ENCODE measurements at regions not wholly inside any gene's neighbourhood (a gene's known extent, or its start where the extent isn't known, plus 50 kb on each side); places are given as distances from the start of the nearest gene placed in this dataset.

DNA sequence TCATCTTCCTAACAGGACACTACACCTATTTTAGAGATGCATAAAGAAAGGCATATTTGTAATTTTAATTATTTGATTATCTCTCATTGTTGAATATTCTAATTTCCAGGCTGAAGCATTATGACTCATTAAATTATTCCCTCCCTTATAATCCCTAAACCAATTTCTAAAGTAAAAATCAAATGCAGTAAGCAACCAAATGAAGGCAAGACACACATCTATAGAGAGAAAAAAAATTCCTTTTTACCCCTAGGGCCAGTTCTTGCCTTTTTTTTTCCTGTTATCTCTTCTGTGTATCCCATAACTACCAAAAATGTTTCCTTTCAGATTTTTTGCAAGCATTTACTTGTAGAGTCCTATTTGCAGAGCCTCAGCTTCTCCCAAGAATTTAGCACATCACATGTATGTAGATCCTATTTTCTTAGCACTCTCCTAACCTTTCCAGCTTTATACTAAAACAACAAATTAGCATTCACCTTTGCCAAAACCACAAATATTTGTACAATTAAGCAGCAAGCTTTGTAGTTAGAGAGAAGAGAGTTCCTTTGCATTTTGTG lies 177.9 kb downstream of the SATB1 start:
- POLR2A ChIA-PET, result no interaction called here
- no peak for DNase-seq
- no peak overlapping the region for H3K27ac Mint-ChIP-seq
- H3K27me3 Mint-ChIP-seq, result peaks cover 5% of the 10 kb centered on the region
- no peaks in the 10 kb centered on the region for H3K4me1 Mint-ChIP-seq
- no peaks in the 10 kb centered on the region for H3K36me3 Mint-ChIP-seq (ENCODE audit: low read depth)
- no peaks in the 10 kb centered on the region for H3K9me3 Mint-ChIP-seq
- CTCF ChIA-PET, result interaction anchor here (0.9 kb wide), 1 partner anchor 46 kb away, joined by 3 read pairs; no protein-coding TSS in a partner anchor
- H3K4me3 Mint-ChIP-seq, result no peak overlapping the region

DNA sequence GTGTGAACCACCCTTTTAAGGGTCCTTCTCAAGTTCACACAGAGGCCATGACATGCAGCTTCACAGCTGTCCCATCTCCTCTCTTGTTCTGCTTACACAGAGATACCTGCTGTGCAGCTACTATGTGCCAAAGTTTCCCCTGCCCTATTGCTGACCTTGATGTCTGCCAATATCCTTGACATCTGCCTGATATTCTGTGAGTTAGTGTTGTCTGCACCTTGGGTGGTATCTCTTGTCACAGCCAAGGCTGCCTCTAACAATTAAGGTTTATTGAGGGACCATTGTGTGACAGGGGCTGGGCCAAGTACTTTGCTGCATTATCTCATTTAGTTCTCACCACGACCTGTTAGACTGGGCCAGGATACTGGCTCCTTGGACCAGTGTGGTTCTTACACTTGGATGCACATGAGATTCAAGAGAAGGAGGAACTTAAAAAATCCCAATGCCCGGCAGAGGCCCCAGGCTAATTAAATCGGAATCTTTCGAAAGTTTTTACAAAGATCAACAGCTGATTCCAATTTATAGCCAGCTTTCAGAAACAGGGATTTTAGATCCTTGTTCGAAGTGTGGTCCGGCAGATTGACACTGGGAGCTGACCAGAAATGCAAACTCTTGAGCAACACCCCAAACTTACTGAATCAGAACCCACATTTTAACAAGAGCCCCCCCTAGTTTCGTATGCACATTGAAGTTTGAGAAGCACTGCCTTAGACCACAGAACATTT lies 178.6 kb downstream of the SATB1 start:
- H3K4me3 Mint-ChIP-seq, result no peak overlapping the region
- no peak for DNase-seq
- no peak overlapping the region for H3K27ac Mint-ChIP-seq
- no peaks in the 10 kb centered on the region for H3K9me3 Mint-ChIP-seq
- H3K4me1 Mint-ChIP-seq, result no peaks in the 10 kb centered on the region
- no peaks in the 10 kb centered on the region for H3K36me3 Mint-ChIP-seq (ENCODE audit: low read depth)
- H3K27me3 Mint-ChIP-seq, result peaks cover 5% of the 10 kb centered on the region
- POLR2A ChIA-PET, result no interaction called here
- CTCF ChIA-PET, result interaction anchor here (0.9 kb wide), 1 partner anchor 47 kb away, joined by 3 read pairs; no protein-coding TSS in a partner anchor

DNA sequence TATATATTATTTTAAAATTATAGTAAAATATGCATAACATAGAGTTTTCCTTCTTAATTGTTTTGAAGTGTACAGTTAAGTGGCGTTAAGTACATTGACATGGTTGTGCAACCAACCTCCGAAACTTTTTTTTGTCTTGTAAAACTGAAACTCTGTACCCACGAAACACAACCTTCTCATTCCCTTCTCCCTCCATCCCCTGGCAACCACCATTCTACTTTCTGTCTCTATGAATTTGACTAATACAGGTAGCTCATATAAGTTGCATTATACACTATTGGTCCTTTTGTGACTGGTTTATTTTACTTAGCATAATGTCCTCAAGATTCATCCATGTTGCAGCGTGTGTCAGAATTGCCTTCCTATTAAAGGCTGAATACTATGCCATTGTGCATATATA lies 179.4 kb downstream of the SATB1 start:
- H3K27ac Mint-ChIP-seq, result no peak overlapping the region
- no peaks in the 10 kb centered on the region for H3K9me3 Mint-ChIP-seq
- DNase-seq, result no peak
- H3K36me3 Mint-ChIP-seq (ENCODE audit: low read depth), result no peaks in the 10 kb centered on the region
- ChIA-PET POLR2A (interaction anchor here (0.6 kb wide), 1 partner anchor 26 kb away, joined by 3 read pairs; no protein-coding TSS in a partner anchor), CTCF (no interaction called here)
- H3K27me3 Mint-ChIP-seq, result peaks cover 5% of the 10 kb centered on the region
- H3K4me3 Mint-ChIP-seq, result no peak overlapping the region
- H3K4me1 Mint-ChIP-seq, result no peaks in the 10 kb centered on the region

DNA sequence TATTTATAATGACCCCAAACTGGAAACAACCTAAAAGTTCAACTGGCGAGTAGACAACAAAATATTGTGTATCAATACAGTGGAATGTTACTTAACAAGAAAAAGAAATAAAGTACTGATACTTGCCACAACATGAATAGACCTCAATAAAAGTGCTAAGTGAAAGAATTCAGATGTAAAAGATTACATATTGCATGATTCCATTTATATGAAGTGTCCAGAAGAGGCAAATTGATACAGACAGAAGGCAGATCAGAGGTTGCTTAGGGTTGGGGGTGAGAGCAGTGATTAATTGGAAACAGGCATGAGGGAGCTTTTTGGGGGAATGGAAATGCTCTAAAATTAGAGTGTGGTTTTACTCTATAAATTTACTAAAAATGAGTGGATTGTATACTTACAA lies 183.3 kb downstream of the SATB1 start:
- no peaks in the 10 kb centered on the region for H3K36me3 Mint-ChIP-seq (ENCODE audit: low read depth)
- peaks cover 3% of the 10 kb centered on the region for H3K27me3 Mint-ChIP-seq
- H3K9me3 Mint-ChIP-seq, result no peaks in the 10 kb centered on the region
- no peak overlapping the region for H3K4me3 Mint-ChIP-seq
- no peaks in the 10 kb centered on the region for H3K4me1 Mint-ChIP-seq
- no peak for DNase-seq
- ChIA-PET POLR2A (no interaction called here), CTCF (no interaction called here)
- no peak overlapping the region for H3K27ac Mint-ChIP-seq

DNA sequence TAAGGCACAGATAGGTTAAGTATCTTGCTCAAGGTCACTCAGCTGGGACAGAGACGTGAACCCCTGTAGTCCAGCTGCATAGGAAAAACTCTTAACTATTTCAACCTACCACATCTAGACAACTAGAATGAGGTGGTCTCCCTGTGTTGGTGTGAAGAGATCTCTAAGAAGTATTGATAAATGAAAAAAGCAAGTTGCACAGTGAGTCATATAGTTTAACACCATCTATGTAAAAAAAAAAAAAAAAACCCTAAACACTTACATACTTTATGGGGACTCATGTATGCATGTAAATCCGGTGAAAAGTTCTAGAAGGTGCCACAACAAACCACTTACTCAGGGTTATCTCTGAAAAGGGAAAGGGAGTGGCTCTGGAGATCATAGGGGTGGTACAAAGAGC lies 185.5 kb downstream of the SATB1 start:
- H3K27me3 Mint-ChIP-seq, result peaks cover 3% of the 10 kb centered on the region
- no peaks in the 10 kb centered on the region for H3K36me3 Mint-ChIP-seq (ENCODE audit: low read depth)
- no peaks in the 10 kb centered on the region for H3K4me1 Mint-ChIP-seq
- no peak overlapping the region for H3K27ac Mint-ChIP-seq
- POLR2A ChIA-PET, result no interaction called here
- DNase-seq, result no peak
- CTCF ChIA-PET, result no interaction called here
- no peaks in the 10 kb centered on the region for H3K9me3 Mint-ChIP-seq
- no peak overlapping the region for H3K4me3 Mint-ChIP-seq

DNA sequence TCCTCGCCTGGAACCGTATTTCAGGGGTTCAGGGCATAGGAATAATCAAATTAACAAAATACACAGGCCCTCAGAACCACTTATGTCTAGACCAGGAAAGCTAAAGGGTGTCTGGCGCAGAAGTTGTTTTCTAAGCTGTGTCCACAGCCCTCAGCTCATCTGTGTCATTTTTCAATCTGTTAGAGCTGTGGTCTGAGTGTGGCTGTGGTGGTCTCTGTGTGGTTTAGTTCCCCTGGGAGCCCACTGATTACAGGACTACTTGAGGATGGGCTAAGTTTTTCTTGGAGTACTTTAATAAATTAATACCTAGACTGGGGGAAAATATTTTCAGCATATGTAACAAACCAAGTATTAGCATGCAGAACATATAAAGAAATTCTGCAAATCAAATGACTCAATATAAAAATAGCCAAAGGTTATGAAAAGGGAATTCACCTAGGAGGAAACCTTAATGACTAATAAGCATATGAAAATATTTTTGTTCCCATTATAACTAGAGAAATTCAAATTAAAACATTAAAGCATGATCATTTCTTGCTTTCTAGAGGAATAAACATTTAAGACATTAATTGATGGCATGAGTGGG lies 186.3 kb downstream of the SATB1 start:
- H3K9me3 Mint-ChIP-seq, result no peaks in the 10 kb centered on the region

DNA sequence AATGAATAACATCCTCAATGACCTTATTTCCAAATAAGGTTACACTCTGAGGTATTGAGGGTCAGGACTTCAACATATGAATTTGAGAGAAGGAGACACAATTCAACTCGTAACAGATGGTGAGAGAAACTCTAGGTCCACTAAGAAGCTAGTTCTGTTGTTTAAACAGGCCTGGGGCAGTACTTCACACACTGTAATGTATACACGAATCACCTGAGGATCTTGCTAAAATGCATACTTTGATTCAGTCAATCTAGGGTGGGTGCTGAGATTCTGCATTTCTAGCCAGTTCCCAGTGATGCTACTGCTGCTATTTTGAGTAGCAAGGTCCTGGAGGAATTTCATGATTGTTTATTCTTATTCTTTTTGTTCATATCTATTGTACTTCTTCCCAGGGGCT lies 186.8 kb downstream of the SATB1 start:
- H3K27me3 Mint-ChIP-seq, result peaks cover 2% of the 10 kb centered on the region
- no peaks in the 10 kb centered on the region for H3K9me3 Mint-ChIP-seq
- no peaks in the 10 kb centered on the region for H3K36me3 Mint-ChIP-seq (ENCODE audit: low read depth)
- POLR2A ChIA-PET, result no interaction called here
- CTCF ChIA-PET, result no interaction called here
- H3K4me3 Mint-ChIP-seq, result no peak overlapping the region
- no peak for DNase-seq
- no peak overlapping the region for H3K27ac Mint-ChIP-seq
- no peaks in the 10 kb centered on the region for H3K4me1 Mint-ChIP-seq

More for the DNA sequence above, 186.3 kb downstream of the SATB1 start:
- no peaks in the 10 kb centered on the region for H3K4me1 Mint-ChIP-seq
- H3K27ac Mint-ChIP-seq, result no peak overlapping the region
- H3K4me3 Mint-ChIP-seq, result no peak overlapping the region
- peaks cover 2% of the 10 kb centered on the region for H3K27me3 Mint-ChIP-seq
- ChIA-PET POLR2A (no interaction called here), CTCF (no interaction called here)
- DNase-seq, result no peak
- no peaks in the 10 kb centered on the region for H3K36me3 Mint-ChIP-seq (ENCODE audit: low read depth)

DNA sequence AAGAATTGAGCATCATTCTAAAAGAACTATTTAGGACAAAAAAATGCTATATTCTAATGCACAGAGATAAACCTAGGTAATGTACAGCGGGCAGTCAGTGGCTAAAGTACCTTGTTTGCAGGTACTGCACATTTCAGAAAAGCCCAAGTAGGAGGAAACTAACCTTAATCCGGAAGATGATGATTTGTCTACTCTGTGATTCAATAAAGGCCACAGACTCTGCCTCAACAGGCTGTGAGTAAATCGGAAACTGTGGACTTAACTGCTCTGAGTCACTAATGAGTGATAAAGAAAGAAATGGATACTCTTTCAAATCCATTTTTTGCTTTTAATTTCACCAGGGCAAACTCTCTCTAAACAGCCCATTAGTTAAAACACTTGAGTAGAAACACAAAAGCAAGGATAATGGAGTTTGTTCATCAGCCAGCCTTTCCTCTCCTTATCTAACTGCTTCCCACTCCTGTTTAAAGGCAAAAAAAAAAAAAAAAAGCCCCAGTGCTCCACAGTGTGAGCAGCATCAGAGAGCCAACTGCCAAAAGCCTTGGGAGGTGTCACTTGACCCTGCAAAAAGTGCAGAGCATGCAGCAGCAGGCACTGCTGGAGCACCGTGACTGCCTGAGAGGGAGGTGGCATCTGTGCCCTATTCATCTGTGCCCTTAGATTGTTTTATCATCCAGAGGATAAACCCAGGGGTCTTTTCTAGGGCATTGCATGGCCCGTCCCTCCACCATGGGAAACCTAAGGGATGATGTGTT lies 187.7 kb downstream of the SATB1 start:
- ChIA-PET CTCF (no interaction called here), POLR2A (interaction anchor here (0.7 kb wide), 1 partner anchor 965 kb away, joined by 3 read pairs; no protein-coding TSS in a partner anchor)
- no peak overlapping the region for H3K4me3 Mint-ChIP-seq
- peaks cover 2% of the 10 kb centered on the region for H3K27me3 Mint-ChIP-seq
- no peaks in the 10 kb centered on the region for H3K36me3 Mint-ChIP-seq (ENCODE audit: low read depth)
- H3K4me1 Mint-ChIP-seq, result no peaks in the 10 kb centered on the region
- no peak for DNase-seq
- H3K27ac Mint-ChIP-seq, result no peak overlapping the region
- H3K9me3 Mint-ChIP-seq, result no peaks in the 10 kb centered on the region

DNA sequence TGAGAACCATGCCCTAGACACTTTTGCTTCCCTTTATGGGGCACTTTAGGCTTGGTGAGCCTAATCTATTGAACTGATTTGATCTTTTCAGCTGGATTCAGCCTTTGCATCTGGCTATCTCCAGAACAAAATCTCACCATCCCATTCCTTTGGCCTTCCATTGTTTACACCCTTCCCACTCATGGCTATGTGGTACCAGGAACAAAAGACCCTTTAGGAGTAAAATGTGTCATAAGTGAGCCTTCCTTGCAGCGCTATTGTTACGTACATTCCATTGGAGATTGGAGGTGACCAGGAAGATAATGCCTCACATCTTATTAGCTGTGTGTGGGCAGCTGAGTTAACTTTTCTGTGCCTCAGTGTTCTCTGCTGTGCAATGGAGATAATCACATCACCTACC lies 188.4 kb downstream of the SATB1 start:
- H3K4me3 Mint-ChIP-seq, result no peak overlapping the region
- ChIA-PET CTCF (no interaction called here), POLR2A (interaction anchor here (0.7 kb wide), 1 partner anchor 965 kb away, joined by 3 read pairs; no protein-coding TSS in a partner anchor)

DNA sequence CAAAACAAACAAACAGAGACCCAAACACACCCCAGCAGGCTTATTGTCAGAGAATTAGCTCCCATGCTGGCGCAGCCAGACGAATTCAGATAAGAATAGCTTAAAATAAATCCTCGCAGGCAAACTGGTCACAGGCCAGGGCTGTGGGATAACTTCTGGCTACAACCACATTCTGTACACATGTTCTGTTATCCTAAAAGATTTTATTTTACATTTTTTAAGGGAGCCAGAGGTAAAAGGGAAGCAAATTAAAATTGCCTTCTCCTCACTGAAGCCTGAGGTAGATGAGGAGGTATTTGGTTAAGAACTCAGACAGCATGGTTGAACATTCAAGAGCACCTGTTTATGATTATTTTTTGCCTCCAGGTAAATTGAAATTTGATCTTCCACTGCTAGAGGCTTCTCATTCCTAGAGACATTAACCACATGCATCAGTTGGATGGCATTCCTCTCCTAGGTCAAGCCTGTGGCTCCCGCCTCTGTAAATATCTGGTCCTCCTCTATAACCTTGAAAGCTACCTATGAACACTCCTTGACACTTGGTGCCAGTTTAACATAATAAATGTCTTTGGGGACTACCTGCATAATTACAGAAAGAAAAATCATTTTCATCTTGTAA lies 190.3 kb downstream of the SATB1 start:
- Mint-ChIP-seq H3K9me3 (no peaks in the 10 kb centered on the region), H3K27ac (no peak overlapping the region), H3K4me1 (no peaks in the 10 kb centered on the region), H3K27me3 (peaks cover 6% of the 10 kb centered on the region), H3K4me3 (no peak overlapping the region), H3K36me3 (ENCODE audit: low read depth) (no peaks in the 10 kb centered on the region)
- ChIA-PET POLR2A (no interaction called here), CTCF (interaction anchor here (0.8 kb wide), 1 partner anchor 37 kb away, joined by 3 read pairs; no protein-coding TSS in a partner anchor)
- no peak for DNase-seq

More for the DNA sequence above, 188.4 kb downstream of the SATB1 start:
- DNase-seq, result no peak
- no peak overlapping the region for H3K27ac Mint-ChIP-seq
- H3K9me3 Mint-ChIP-seq, result no peaks in the 10 kb centered on the region
- H3K4me1 Mint-ChIP-seq, result no peaks in the 10 kb centered on the region
- no peaks in the 10 kb centered on the region for H3K36me3 Mint-ChIP-seq (ENCODE audit: low read depth)
- peaks cover 2% of the 10 kb centered on the region for H3K27me3 Mint-ChIP-seq

DNA sequence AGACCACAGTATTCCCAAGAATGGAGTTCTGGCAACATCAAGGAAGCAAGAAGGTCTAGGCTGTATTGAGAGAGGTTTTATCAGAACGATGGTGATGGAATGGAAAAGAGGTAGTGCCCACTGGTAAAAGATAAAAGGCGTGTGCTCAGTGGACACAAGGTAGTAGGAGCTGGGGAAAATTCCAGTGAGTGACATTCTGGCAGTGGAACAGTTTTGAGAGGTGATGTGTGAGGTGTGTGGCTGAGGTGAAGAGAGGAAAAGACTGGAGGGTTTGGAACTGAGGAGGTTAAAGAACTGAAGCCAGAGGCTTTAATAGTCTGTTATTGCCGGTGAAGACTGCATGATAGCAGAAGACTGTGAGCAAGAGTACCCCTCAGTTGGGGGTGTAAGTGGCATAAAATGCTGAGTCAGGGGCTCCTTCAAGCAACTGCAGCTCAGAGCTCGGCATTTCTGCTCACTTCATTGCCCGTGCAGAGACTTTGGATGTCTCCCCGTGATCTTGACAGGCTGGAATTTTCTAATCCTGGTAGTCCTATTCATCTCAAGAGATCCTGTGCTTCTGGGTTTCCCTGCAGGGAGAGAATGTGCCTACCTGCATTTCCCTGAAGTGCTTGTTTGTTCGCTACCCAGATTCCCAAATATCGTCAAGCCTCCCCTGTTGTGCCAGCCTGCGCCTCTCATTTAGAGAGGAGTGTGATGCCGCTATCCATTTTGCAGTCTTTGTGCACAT lies 191.0 kb downstream of the SATB1 start:
- ChIA-PET CTCF (interaction anchor here (1.5 kb wide), 1 partner anchor 16 kb away, joined by 4 read pairs; no protein-coding TSS in a partner anchor), POLR2A (no interaction called here)
- no peak for DNase-seq
- no peak overlapping the region for H3K27ac Mint-ChIP-seq
- no peaks in the 10 kb centered on the region for H3K4me1 Mint-ChIP-seq
- no peak overlapping the region for H3K4me3 Mint-ChIP-seq
- peaks cover 6% of the 10 kb centered on the region for H3K27me3 Mint-ChIP-seq
- H3K9me3 Mint-ChIP-seq, result no peaks in the 10 kb centered on the region
- H3K36me3 Mint-ChIP-seq (ENCODE audit: low read depth), result no peaks in the 10 kb centered on the region

DNA sequence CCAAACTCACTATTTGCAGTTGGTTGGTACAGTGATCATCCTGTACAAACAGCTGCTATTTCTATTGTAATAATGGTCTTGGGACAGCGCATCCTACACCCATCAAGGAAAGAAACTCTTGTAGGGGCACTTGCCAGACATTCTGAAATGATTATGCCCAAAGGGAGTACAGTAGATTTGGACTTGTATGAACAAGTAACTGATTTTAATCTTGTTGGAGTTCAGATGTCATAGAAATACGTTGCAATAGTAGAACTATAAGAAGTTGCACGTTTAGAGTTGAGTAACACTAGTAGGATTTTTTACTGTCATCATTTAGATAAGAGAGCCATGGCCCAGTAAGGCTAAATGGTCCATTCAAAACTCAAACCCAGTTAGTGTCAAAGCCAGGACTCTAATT lies 192.8 kb downstream of the SATB1 start:
- H3K27me3 Mint-ChIP-seq, result peaks cover 6% of the 10 kb centered on the region
- DNase-seq, result no peak
- no peaks in the 10 kb centered on the region for H3K4me1 Mint-ChIP-seq
- H3K36me3 Mint-ChIP-seq (ENCODE audit: low read depth), result no peaks in the 10 kb centered on the region
- POLR2A ChIA-PET, result no interaction called here
- no peaks in the 10 kb centered on the region for H3K9me3 Mint-ChIP-seq
- H3K27ac Mint-ChIP-seq, result no peak overlapping the region
- CTCF ChIA-PET, result no interaction called here
- no peak overlapping the region for H3K4me3 Mint-ChIP-seq
